ENCODE measurements at regions not wholly inside any gene's neighbourhood (a gene's known extent, or its start where the extent isn't known, plus 50 kb on each side); places are given as distances from the start of the nearest gene placed in this dataset.

DNA sequence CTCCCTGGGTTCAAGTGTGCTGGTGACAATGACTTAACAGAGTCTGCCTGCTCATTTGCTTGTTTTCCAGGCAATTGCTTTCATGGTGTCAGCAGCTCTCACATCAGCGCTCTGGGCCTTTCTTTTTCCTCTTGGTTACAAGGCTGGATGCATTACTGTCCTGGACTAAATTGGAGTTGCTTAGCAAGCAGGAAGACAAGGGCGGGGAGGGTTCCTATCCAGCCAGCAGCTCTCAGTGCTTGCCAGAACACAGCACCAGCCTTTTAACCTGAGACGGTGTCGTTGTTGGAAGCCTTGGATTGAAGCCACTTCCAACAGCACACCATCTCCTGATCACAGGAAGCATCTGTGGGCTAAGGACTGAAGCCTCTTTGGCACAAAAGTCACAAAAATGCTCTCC lies 606.9 kb downstream of the CDH26 start:
- Histone ChIP-seq H3K36me3 (ENCODE audit: insufficient read depth, low read length) (no peaks in the 10 kb centered on the region), H3K27me3 (ENCODE audit: control insufficient read depth, insufficient read depth, low read length) (peaks cover 43% of the 10 kb centered on the region), H3K4me3 (ENCODE audit: low read length) (no peak overlapping the region), H3K4me2 (ENCODE audit: low read length) (no peak overlapping the region), H3K4me1 (ENCODE audit: control insufficient read depth, insufficient read depth, low read length) (no peaks in the 10 kb centered on the region), H3K9ac (ENCODE audit: low read depth, low read length) (no peak overlapping the region), H3K9me3 (replicated peaks; ENCODE audit: low read length) (no peaks in the 10 kb centered on the region)

DNA sequence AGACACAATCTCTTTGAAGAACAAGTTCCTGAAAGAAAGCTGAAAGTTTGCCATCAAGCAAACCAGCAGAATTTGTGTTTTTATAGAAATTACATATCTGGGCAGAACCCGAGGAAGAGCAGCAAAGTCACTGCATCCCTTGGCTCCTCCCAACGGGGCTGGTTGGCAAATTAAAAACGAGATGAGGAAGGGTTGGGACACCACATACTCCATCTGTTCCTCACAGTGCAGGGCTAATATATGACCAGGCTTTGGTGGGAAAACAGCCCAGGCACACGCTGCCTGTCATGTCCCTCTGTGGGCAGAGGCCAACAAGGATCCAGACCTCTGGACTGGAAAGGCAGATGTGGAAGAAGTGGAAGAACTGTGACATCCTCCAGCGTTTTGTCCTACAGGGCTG lies 607.3 kb downstream of the CDH26 start:
- H3K4me1 ChIP-seq (ENCODE audit: control insufficient read depth, insufficient read depth, low read length) = no peaks in the 10 kb centered on the region
- no peak overlapping the region for H3K4me2 ChIP-seq (ENCODE audit: low read length)
- peaks cover 43% of the 10 kb centered on the region for H3K27me3 ChIP-seq (ENCODE audit: control insufficient read depth, insufficient read depth, low read length)
- no peak overlapping the region for H3K9ac ChIP-seq (ENCODE audit: low read depth, low read length)
- H3K4me3 ChIP-seq (ENCODE audit: low read length) = no peak overlapping the region
- no peaks in the 10 kb centered on the region for H3K9me3 ChIP-seq (replicated peaks; ENCODE audit: low read length)
- no peaks in the 10 kb centered on the region for H3K36me3 ChIP-seq (ENCODE audit: insufficient read depth, low read length)

DNA sequence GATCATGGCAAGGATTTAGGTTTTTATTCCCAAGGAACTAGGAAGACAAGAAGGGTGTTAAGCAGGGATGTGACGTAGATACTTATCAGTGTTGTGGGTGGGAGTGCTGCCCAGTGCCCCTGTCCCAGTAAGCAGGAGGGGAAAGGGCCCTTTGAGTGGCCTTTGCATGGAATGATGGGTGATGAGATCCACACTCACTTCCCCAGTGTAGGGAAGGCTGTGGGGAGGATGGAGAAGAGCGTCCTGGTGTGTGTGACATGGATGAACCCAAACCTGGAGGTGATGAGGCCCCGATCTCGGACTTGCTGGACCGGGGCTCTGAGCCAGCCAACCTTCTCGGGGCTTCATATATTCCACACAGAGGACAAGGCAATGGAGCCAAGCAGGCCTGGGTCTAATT lies 610.9 kb downstream of the CDH26 start:
- no peak overlapping the region for H3K4me2 ChIP-seq (ENCODE audit: low read length)
- H3K9ac ChIP-seq (ENCODE audit: low read depth, low read length) = no peak overlapping the region
- no peak overlapping the region for H3K4me3 ChIP-seq (ENCODE audit: low read length)
- H3K4me1 ChIP-seq (ENCODE audit: control insufficient read depth, insufficient read depth, low read length) = no peaks in the 10 kb centered on the region
- peaks cover 24% of the 10 kb centered on the region for H3K27me3 ChIP-seq (ENCODE audit: control insufficient read depth, insufficient read depth, low read length)
- H3K36me3 ChIP-seq (ENCODE audit: insufficient read depth, low read length) = no peaks in the 10 kb centered on the region
- no peaks in the 10 kb centered on the region for H3K9me3 ChIP-seq (replicated peaks; ENCODE audit: low read length)

DNA sequence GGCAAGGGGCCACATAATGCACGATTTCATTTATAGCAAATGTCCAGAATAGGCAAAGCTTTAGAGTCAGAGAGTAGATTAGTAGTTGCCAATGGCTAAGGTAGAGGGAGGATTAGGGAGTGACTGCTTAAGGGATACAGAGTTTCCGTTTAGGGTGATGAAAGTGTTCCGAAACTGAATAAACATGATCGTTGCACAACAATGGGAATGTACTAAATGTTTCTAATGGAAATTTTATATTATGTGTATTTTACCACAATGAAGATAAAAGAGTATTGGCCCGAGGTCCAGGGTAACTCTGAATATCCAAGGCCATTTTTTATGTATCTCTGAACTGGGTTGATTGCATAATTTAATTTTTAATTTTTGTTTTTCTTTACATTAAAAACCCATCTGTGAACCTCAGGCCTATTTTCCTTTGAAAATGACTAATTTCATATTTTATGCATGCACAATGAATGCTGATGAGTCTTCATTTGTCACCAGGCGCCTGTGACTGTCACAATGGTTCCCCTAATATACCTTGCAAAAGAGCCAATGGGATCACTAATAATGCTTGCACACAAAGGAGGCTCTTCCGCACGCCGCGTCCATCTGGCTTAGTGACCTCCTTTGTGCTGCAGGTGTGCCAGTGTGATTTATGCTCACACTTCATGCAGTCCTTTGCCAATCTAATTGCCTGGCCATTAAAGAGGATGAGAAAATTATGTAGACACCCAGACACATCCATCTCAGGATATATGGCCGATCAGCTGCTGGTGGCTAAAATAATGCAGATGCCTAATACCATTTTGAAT lies 612.5 kb downstream of the CDH26 start:
- no peak overlapping the region for H3K4me3 ChIP-seq (ENCODE audit: low read length)
- peaks cover 18% of the 10 kb centered on the region for H3K27me3 ChIP-seq (ENCODE audit: control insufficient read depth, insufficient read depth, low read length)
- no peaks in the 10 kb centered on the region for H3K36me3 ChIP-seq (ENCODE audit: insufficient read depth, low read length)
- no peak overlapping the region for H3K9ac ChIP-seq (ENCODE audit: low read depth, low read length)
- H3K4me1 ChIP-seq (ENCODE audit: control insufficient read depth, insufficient read depth, low read length) = no peaks in the 10 kb centered on the region
- H3K9me3 ChIP-seq (replicated peaks; ENCODE audit: low read length) = no peaks in the 10 kb centered on the region
- H3K4me2 ChIP-seq (ENCODE audit: low read length) = no peak overlapping the region

DNA sequence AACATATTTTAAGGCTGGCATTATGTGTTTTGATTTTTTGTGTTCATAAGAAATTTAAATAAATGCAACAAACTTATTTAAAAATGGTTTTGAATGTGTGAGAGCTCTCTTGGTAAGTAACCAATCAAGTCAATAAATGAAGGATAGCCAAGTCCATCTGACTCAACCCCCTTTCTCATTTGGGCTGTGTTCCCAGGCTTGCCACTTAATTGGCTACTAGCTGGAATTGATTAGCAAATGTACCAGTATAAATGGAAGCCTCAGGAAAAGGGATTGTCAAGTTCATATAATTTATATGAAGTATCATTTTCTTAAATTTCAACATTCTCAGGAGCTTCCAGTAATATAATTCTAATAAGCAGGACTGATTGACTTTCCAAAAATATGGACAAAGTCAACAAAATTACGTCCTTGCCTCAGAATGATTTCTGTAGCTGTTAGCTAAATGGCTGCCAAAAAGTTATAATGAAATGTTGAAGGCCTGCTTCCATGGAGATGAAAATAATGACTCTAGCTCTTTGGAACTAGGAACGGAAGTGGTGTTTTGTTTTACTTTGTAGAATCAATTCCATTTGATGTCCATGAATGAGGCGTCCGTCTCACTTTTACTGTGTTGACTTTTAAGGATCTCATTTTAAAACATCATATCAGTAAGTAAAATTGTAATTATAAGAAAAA lies 614.9 kb downstream of the CDH26 start:
- H3K9me3 ChIP-seq (replicated peaks; ENCODE audit: low read length) = no peaks in the 10 kb centered on the region

DNA sequence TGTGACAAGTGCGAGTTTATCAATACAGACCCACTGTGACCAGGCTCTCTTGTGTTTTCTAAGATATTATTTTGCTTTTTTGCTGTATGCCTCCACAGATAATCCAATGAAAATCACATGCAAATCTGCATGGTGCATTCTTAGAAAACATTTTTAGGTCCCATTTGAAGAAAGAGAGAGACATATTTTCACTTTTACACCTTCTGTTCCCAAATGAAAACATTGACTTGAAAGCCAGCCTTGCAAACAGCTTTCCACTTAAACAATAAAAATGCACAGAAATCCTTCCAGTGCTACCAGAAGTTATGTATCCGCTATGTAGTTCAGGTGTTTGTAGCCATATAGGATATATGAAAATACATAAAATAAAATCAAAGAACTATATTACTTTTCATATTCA lies 618.0 kb downstream of the CDH26 start:
- Histone ChIP-seq H3K9ac (ENCODE audit: low read depth, low read length) (no peak overlapping the region), H3K4me2 (ENCODE audit: low read length) (no peak overlapping the region), H3K4me1 (ENCODE audit: control insufficient read depth, insufficient read depth, low read length) (no peaks in the 10 kb centered on the region)

More for the DNA sequence above, 614.9 kb downstream of the CDH26 start:
- Histone ChIP-seq H3K4me1 (ENCODE audit: control insufficient read depth, insufficient read depth, low read length) (no peaks in the 10 kb centered on the region), H3K27me3 (ENCODE audit: control insufficient read depth, insufficient read depth, low read length) (peaks cover 16% of the 10 kb centered on the region), H3K36me3 (ENCODE audit: insufficient read depth, low read length) (no peaks in the 10 kb centered on the region), H3K4me3 (ENCODE audit: low read length) (no peak overlapping the region), H3K9ac (ENCODE audit: low read depth, low read length) (no peak overlapping the region), H3K4me2 (ENCODE audit: low read length) (no peak overlapping the region)

DNA sequence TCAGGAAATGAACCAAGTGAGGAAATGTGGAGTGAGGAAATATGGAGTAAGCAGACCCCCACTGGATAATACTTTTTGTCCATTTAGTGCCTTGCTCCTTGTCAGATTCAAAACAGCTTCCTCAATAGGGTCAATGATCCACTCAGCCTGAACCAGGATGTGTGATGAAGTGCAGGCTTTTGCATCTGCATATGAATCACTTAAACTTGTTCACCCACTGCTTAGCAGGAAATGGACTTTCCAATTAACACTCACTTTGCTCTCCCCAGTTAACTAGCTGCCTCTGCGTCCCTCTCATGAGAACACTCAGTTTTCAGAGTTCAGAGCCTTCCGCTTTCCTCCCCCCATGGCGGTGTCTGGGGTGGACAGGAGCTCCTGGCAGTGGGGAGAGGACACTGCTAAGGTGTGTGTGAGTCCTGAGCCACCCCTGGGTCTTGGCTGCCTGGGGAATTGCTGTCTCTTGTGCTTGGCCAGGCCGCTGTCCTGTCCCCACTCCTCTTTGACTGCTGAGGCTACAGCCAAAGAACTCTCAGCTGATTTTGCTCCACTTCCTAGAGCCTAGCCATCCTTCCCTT lies 621.8 kb downstream of the CDH26 start:
- no peaks in the 10 kb centered on the region for H3K9me3 ChIP-seq (replicated peaks; ENCODE audit: low read length)
- no peaks in the 10 kb centered on the region for H3K36me3 ChIP-seq (ENCODE audit: insufficient read depth, low read length)
- no peaks in the 10 kb centered on the region for H3K4me1 ChIP-seq (ENCODE audit: control insufficient read depth, insufficient read depth, low read length)
- no peak overlapping the region for H3K4me2 ChIP-seq (ENCODE audit: low read length)
- no peak overlapping the region for H3K9ac ChIP-seq (ENCODE audit: low read depth, low read length)
- H3K4me3 ChIP-seq (ENCODE audit: low read length) = no peak overlapping the region
- peaks cover 20% of the 10 kb centered on the region for H3K27me3 ChIP-seq (ENCODE audit: control insufficient read depth, insufficient read depth, low read length)

More for the DNA sequence above, 618.0 kb downstream of the CDH26 start:
- no peak overlapping the region for H3K4me3 ChIP-seq (ENCODE audit: low read length)
- no peaks in the 10 kb centered on the region for H3K36me3 ChIP-seq (ENCODE audit: insufficient read depth, low read length)
- no peaks in the 10 kb centered on the region for H3K9me3 ChIP-seq (replicated peaks; ENCODE audit: low read length)
- H3K27me3 ChIP-seq (ENCODE audit: control insufficient read depth, insufficient read depth, low read length) = peaks cover 17% of the 10 kb centered on the region

DNA sequence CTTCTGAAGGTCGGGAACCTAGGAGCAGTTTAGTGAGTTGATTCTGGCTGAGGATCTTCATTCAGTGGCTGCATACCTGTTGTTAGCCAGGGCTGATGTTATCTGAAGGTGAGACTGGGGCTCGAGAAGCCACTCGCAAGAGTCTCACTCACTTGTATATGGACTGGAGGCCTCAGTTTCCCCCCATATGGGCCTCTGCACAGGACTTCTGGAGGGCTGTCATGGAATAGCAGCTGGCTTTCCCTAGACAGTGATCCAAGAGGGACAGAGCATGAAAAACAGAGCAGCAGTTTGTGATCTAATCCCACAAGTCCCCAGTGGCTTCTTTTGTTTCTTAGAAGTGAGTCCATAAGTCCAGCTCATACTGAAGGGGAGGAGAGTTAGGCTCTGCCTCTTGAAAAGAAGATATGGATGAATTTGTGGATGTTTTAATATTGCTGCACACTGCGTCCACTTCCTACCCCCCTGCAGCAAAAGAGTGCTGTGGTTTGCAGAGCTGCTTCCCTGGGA lies 623.4 kb downstream of the CDH26 start:
- no peaks in the 10 kb centered on the region for H3K36me3 ChIP-seq (ENCODE audit: insufficient read depth, low read length)
- H3K4me1 ChIP-seq (ENCODE audit: control insufficient read depth, insufficient read depth, low read length) = no peaks in the 10 kb centered on the region
- H3K4me3 ChIP-seq (ENCODE audit: low read length) = no peak overlapping the region
- H3K27me3 ChIP-seq (ENCODE audit: control insufficient read depth, insufficient read depth, low read length) = peaks cover 21% of the 10 kb centered on the region
- no peak overlapping the region for H3K9ac ChIP-seq (ENCODE audit: low read depth, low read length)
- no peaks in the 10 kb centered on the region for H3K9me3 ChIP-seq (replicated peaks; ENCODE audit: low read length)
- H3K4me2 ChIP-seq (ENCODE audit: low read length) = no peak overlapping the region

DNA sequence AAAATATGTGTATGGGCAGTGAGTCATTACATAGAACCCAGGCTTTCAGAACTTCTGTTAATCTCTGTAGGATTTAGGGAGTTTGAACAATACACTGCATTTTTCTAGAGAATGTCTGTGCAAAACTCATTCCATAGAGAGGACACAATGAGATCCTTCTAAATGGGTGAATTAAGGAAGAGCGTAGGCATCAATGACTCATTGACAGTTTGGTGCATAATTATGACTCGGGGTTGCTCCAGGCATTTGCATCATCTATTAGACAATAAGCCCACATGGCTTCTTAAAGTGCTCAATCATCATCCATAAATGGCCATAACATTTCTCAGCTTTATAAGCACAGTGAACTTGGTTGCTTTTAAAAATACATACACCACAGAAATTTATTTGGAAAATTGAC lies 625.5 kb downstream of the CDH26 start:
- no peaks in the 10 kb centered on the region for H3K9me3 ChIP-seq (replicated peaks; ENCODE audit: low read length)

DNA sequence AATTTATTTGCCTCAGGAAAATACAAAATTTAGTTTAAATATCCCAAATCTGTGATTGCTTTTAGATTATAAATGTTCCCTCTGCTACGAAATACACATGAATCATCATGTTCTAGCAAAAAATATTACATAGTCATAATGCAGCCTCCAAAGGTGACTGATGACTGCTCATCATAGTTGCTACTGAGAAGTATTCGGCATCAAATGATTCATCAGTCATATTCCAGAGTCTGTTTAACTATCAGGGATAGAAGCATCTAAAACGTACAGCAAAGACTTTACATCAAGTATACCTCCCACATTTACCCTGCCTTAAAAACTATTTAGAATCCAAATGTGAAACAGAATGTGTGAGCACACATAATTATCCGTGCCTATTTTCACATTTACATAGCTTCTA lies 626.0 kb downstream of the CDH26 start:
- Histone ChIP-seq H3K4me3 (ENCODE audit: low read length) (no peak overlapping the region), H3K4me1 (ENCODE audit: control insufficient read depth, insufficient read depth, low read length) (no peaks in the 10 kb centered on the region), H3K27me3 (ENCODE audit: control insufficient read depth, insufficient read depth, low read length) (peaks cover 26% of the 10 kb centered on the region), H3K9me3 (replicated peaks; ENCODE audit: low read length) (no peaks in the 10 kb centered on the region), H3K36me3 (ENCODE audit: insufficient read depth, low read length) (no peaks in the 10 kb centered on the region), H3K4me2 (ENCODE audit: low read length) (no peak overlapping the region), H3K9ac (ENCODE audit: low read depth, low read length) (no peak overlapping the region)

More for the DNA sequence above, 625.5 kb downstream of the CDH26 start:
- H3K9ac ChIP-seq (ENCODE audit: low read depth, low read length) = no peak overlapping the region
- peaks cover 26% of the 10 kb centered on the region for H3K27me3 ChIP-seq (ENCODE audit: control insufficient read depth, insufficient read depth, low read length)
- no peaks in the 10 kb centered on the region for H3K36me3 ChIP-seq (ENCODE audit: insufficient read depth, low read length)
- no peak overlapping the region for H3K4me2 ChIP-seq (ENCODE audit: low read length)
- no peak overlapping the region for H3K4me3 ChIP-seq (ENCODE audit: low read length)
- no peaks in the 10 kb centered on the region for H3K4me1 ChIP-seq (ENCODE audit: control insufficient read depth, insufficient read depth, low read length)

DNA sequence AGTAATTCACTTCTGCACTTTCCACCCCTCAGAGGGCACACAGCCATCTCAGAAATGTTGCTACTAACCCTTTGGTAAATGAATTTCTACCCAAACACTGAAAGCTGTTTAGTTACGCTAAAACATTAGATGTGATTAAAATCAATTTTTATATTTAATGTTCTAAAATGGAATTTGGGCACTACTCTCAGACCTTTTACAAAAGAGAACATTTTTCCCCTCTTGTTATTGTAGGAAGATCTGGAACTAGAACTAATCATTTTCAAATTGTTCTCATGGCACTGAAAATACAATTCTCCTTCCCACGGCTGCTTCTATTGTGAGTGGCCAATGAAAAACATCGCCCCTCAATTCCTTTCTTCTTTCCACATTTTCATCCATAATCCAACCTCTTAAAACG lies 627.4 kb downstream of the CDH26 start:
- H3K4me2 ChIP-seq (ENCODE audit: low read length) = no peak overlapping the region
- H3K9me3 ChIP-seq (replicated peaks; ENCODE audit: low read length) = no peaks in the 10 kb centered on the region
- H3K4me3 ChIP-seq (ENCODE audit: low read length) = no peak overlapping the region
- H3K4me1 ChIP-seq (ENCODE audit: control insufficient read depth, insufficient read depth, low read length) = no peaks in the 10 kb centered on the region
- H3K36me3 ChIP-seq (ENCODE audit: insufficient read depth, low read length) = no peaks in the 10 kb centered on the region
- no peak overlapping the region for H3K9ac ChIP-seq (ENCODE audit: low read depth, low read length)
- H3K27me3 ChIP-seq (ENCODE audit: control insufficient read depth, insufficient read depth, low read length) = peaks cover 23% of the 10 kb centered on the region
